NCI-H345 (cell line): ENCODE measurements at regions not wholly inside any gene's neighbourhood (a gene's known extent, or its start where the extent isn't known, plus 50 kb on each side); places are given as distances from the start of the nearest gene placed in this dataset.

Experiments
- DNase-seq: peaks from one replicate; lab custom pipeline; 2025; lab: John Stamatoyannopoulos, UW

DNA sequence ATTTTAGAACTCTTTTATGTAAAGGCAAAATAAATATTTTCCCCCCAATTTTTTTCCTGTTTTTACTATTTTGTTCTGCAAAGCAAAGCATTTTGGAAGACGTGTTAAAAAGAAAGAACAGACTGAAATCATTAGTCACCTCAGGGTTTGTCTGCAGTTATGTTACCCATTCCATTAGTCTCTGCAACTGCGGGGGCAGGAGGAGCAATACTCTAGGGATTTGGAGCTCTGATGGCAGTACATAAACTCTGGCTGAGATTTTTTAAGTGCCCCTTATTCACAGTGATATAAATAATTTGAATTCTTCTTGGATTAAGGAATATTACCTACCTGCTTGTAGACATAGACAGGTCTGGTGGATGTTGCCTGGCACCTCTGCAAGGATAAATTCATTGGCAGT, 88.0 kb upstream of the CELF4 start:
- no peak for DNase-seq

DNA sequence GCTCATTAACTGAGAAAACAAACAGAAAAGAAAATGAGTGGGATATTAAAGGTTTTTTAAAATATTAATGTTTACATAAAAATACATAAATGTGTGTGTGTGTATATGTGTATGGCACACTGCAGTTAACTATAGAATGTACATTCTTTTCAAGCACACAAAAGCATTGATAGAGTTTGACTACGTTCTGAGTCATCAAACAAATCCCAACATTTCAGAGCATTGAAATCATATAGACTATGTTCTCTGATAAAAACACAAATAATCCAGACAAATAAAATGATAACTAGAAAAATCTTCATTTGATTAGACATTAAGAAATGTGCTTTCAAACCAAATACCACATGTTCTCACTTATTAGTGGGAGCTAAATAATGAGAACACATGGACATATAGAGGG, 84.3 kb upstream of the CELF4 start:
- no peak for DNase-seq

DNA sequence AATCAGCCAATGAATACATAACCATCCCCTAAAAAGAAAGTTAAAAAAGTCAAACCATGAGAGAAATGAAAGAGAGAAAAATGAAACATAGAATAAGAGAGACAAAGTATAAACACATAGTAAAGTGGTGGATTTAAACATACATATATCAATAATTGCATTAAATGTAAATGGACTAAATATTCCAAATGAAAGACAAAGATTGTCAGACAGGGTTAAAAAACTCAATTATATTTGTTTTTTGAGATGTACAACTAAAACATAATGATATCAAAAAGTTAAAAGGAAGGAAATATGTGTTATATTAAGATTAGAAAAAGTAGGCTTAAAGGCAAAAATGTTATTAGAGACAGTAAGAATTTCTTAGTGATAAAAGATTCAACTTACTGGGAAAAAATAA, 83.8 kb upstream of the CELF4 start:
- no peak for DNase-seq

DNA sequence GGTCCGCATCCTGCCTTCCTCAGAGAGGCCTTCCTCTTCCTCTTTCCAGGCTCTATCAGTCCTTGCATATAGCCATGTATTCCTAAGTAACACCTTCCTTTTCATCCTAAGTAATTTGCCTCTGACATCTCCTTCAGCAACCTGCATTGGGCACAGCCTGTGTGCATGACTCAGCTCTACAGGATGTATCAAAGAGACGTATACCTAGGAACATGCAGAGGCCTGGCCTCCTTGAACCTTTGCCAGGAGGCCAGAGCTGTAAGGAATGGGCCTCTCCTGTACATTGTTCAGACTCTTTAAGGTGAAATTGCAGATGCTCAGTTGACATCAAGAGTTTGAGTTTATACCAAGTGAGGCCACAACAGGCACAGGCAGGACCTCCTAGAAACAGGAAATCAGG, 76.0 kb upstream of the CELF4 start:
- no peak for DNase-seq

DNA sequence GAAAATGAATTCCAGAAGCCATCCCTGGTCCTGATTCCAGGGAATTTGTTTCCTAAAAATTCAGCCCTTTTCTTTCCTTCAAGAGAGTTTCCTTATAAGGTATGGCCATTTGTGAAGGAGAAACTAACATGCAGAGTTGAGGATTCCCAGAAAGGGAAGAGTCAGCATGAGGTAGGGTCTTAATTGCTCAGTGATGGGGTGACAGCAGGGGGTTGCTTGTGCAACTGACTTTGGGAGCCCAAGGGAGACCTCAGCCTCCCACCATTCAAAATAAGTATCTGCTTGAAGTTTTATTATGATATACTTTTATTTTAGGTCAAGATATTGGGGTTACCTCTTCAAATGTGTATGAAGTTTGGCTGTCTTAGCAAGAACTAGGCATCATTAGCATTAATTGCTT, 74.9 kb upstream of the CELF4 start:
- no peak for DNase-seq

DNA sequence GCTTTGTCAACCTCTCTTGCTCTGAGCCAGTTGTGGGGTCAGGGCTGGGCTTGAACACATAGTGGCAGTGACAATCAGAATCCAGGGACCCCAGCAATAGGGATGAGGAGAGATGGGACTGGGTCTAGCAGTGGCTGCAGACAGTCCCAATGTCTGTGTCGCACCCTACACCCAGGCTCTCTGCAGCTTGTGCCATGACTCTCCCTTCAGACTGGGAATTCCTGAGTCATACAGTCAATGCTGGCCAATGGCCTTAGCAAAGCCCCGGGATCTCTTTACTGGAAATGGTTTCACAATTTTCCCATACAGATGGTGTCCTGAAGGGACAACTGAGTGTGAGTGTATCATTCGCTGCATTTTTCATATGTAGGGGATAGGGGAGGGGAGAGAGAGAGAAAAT, 74.2 kb upstream of the CELF4 start:
- DNase-seq = no peak

DNA sequence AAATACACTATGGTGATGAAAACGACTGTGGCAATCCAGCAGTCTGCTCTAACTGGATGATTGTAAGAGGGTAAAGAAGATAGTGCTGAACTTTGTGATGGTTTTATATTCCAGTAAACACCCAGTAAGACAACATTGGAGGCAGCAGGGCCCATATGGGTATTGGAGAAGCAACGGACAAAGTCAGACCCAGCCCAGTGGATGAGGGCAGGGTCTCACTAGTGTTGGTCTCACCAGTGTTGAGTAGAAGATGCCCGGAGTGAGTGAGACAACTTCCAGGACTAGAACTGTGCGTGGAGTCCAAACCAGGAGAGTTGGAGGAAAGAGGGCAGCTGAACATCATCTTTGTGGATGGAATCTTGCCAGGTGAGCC, 71.9 kb upstream of the CELF4 start:
- no peak for DNase-seq

DNA sequence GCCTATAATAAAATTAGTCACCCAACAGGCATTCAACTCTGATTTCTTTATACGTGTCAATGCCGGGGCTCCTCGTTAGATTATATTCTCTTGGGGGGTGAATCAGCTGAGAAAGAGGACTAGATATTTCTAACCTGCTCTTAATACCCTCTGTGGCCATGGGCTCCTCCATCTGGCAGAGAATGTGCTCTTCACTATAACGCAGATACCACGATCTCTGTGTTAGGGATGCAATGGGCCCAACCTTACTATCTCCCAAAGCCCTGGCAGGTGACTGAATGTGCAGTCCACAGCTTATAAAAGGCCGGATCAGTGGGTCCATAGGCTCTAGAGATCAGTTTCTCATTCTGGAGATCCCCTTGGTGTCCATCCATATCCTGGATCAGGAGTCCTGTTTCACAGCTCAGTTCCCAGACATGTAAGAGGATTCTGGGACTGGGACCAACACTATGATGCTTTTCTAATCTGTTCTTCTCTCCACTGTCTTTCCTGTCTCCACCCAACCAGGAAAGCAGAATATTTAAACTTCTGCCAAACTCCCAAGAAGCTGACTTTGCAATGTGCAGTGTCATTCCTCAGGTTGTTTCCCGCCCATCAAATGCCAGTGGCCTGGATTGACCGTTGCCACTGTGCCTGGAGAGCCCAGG, 71.4 kb upstream of the CELF4 start:
- DNase-seq = no peak

DNA sequence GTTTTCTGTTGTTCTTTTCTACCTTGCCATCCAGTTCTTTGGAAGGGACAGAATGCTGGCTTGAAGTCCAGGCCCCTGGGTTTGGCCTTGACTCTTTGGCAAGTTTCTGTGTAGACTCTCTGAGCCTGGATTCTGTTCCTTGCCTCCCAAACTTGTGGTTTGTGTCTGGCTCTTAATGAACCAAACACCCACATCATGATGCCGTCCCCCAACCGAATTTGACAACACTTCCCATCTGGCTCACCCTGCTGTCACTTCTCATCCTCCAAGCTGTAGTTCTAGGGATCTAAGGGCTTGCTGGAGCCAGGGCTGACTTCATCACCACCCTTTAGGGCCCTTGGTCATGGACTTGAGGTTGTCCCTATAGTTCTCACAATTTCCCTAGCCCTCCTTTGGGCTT, 68.9 kb upstream of the CELF4 start:
- DNase-seq = no peak

DNA sequence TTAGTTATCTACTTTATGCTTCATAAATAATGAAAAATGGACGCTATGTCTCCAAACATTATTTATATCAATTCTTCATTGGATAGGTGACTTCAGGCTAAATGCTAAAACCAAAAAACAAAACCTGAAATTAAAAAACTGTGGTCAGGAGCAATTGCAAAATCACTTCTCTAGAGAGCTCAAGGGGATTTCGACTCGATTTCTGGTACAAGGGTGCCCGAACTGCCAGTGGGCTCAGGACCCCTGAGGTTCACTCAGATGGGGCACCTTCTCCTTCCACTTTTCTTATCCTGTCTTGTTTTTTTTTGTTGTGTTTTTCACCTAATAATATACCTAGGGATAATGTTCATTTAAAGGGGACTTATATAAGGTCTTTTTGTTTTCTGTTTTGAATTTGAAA, 65.8 kb upstream of the CELF4 start:
- no peak for DNase-seq

DNA sequence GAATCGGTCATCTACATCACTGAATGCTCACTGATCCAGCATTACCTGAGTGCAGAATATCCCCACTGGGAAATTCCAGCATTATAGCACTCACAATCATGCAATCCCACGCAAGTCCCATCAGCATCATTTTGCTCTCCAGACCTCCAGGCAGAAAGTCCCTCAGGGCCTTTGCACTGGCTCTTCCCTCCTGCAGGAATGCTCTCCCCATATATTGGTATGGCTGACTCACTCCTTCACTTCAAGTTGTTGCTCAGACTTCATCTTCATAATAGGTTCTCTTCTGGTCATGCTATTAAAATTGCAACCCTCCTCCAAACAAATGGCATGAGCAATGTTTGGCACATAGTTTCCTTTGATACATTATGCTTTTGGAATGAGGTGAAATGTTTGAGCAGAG, 64.7 kb upstream of the CELF4 start:
- no peak for DNase-seq

DNA sequence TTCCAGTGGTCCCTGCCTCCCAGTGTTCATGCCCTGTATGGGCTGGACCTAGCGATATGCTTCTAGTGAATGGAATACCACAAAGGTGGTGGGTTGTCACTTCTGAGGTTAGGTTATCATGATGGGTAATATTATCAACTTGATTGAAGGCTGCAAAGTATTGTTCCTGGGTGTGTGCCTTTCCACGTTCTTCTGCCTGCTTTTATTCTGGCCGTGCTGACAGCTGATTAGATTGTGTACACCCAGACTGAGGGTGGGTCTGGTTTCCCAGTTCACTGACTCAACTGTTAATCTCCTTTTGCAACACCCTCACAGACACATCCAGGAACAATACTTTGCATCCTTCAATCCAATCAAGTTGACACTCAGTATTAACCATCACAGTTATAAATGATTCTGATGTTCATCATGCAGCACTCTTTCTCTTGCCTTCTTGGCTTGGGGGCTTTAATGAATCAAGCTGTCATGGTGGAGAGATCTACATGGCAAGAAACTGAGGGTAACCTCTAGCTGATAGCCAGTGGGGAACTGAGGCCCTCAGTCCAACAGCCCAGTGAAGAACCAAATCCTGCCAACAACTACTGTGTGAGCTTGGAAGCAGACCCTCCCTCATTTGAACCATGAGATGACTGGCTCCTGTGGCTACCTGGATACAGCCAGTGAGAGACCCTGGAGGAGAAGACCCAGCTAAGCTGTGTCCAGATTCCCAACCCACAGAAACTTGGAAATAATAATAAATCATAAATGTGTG, 63.0 kb upstream of the CELF4 start:
- no peak for DNase-seq

DNA sequence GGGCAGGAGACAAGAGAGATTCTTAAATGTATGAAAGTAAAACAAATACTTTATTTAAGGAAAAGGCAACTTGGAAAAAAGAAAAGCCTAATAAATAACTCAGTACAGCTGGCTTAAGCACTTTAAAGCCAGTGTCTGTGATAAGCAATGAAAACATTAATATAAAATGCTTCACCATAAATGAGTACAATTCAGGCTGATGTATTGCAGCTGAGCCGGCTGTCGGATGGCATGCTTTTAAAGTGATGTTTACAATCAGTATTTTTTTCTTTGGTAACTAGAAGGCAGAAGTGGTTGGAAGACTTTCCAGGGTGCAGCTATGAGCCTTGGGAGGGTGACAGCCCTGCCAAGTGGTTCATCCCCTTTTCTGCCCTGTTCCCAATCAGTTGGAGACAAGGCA, 58.7 kb upstream of the CELF4 start:
- DNase-seq = no peak

DNA sequence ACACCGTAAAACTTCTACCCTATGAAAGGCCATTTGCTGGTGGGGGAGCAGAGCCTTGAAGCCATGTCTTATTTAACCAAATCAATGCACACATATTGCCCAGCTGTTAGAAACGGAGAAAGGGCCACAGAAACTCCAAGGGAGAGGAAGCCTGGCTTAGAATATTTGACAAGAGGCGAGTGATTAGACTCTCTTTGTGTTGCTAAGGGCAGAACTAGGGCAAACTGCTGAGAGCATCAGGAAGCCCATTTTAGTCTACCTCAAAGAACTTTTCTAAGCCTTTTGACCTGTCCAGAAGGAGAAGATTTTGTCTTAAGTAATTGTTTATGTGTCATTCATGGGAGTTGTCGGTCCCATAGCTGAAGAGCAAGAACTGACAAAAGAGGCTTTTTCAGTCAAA, 54.4 kb upstream of the CELF4 start:
- no peak for DNase-seq

DNA sequence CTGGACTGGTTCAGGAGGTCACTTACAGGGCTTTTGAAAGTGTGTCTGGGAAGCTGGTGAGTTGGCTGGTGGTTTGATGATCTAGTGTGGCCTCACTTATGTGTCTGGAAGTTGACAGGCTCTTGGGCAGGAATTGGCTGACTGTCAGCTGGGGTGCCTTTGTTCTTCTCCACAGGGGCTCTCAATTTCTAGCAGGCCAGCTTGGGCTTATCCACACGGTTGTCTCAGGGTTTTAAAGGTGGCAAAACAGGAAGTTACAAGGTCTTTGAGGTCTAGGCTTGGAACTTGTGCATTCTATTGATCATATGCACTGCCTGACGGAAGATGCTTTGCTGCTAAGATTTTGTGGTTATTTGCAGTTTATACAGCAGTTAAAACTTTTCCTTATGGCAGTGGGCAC, 52.0 kb upstream of the CELF4 start:
- no peak for DNase-seq
